Keratinocyte (primary cell): ENCODE measurements at regions not wholly inside any gene's neighbourhood (a gene's known extent, or its start where the extent isn't known, plus 50 kb on each side); places are given as distances from the start of the nearest gene placed in this dataset.

Source experiments
- CTCF ChIP-seq, 3 experiments: IDR thresholded peaks in 1 of 3; conservative IDR thresholded peaks in 1 of 3; optimal IDR thresholded peaks in 1 of 3; 2 replicates in 2 of 3; 3 replicates in 1 of 3; pipeline versions ENCODE3 to v1.5.1; 2011; ENCODE audit warnings: low read length in 3 of 3, mild to moderate bottlenecking in 3 of 3, moderate library complexity in 2 of 3, control low read depth in 1 of 3, inconsistent platforms in 1 of 3; ENCODE audit not compliant: insufficient read depth in 2 of 3; ENCODE audit errors: extremely low read depth in 1 of 3
- EZH2 ChIP-seq: IDR thresholded peaks from one replicate; pipeline ENCODE4 v1.6.1; 2012; ENCODE audit warnings: inconsistent platforms, mild to moderate bottlenecking, low read length, moderate library complexity

- TF ChIP-seq CTCF (optimal IDR thresholded peaks at IDR 0.05 in 1 of 3, IDR thresholded peaks at IDR 0.05 in 1 of 3, conservative IDR thresholded peaks at IDR 0.05 in 1 of 3; ENCODE audit: extremely low read depth in 1 of 3, insufficient read depth in 2 of 3, low read length in 3 of 3): no peak
- TF ChIP-seq EZH2: no peak
These were observed 249.0 kb upstream of the CCL2 start for GRCh38 chr17:34006126-34006525.
